ENCODE measurements at regions not wholly inside any gene's neighbourhood (a gene's known extent, or its start where the extent isn't known, plus 50 kb on each side); places are given as distances from the start of the nearest gene placed in this dataset.
"Not testable (repeated sequence)": the region's sequence is repeated elsewhere in the genome, so short reads cannot be mapped to it uniquely, and the experiment has no call there.

DNA sequence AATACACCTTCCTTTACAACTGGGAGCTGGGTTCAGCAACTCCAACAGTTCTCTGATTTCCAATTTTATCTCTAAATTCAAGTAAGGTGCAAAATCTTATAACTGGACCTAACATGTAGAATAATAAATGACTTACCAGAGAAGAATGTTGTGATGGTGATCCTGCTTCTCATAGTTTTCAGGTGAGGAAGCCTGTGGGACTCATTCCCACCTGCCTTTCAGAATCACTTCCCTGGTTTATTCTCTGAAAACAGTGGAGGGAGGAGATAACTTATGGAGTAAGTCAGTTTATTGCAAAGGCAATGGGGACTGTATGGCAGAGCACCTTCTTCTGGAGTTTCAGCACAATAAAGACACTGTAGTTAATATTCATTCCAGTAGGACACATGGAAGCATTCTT lies 1188.2 kb upstream of the FAM98A start:
- ChIA-PET CTCF (no interaction called here), POLR2A (ENCODE audit: low non-redundant PET) (no interaction called here)
- Histone ChIP-seq H3K27ac (ENCODE audit: low read depth, low read length, poor library complexity, severe bottlenecking) (no peak overlapping the region), H3K9me3 (ENCODE audit: low read depth, low read length, poor library complexity, severe bottlenecking) (no peaks in the 10 kb centered on the region), H3K4me3 (ENCODE audit: low read depth, low read length, poor library complexity, severe bottlenecking) (no peak overlapping the region), H3K36me3 (ENCODE audit: insufficient read depth, low read length, poor library complexity, severe bottlenecking) (no peaks in the 10 kb centered on the region), H3K27me3 (replicated peaks; ENCODE audit: insufficient read depth, low read depth, low read length, poor library complexity) (no peaks in the 10 kb centered on the region), H3K4me1 (ENCODE audit: insufficient read depth, low read length, poor library complexity, severe bottlenecking) (no peaks in the 10 kb centered on the region)
- no peak for DNase-seq (ENCODE audit: low spot score)
- TF ChIP-seq, protein P1, sequence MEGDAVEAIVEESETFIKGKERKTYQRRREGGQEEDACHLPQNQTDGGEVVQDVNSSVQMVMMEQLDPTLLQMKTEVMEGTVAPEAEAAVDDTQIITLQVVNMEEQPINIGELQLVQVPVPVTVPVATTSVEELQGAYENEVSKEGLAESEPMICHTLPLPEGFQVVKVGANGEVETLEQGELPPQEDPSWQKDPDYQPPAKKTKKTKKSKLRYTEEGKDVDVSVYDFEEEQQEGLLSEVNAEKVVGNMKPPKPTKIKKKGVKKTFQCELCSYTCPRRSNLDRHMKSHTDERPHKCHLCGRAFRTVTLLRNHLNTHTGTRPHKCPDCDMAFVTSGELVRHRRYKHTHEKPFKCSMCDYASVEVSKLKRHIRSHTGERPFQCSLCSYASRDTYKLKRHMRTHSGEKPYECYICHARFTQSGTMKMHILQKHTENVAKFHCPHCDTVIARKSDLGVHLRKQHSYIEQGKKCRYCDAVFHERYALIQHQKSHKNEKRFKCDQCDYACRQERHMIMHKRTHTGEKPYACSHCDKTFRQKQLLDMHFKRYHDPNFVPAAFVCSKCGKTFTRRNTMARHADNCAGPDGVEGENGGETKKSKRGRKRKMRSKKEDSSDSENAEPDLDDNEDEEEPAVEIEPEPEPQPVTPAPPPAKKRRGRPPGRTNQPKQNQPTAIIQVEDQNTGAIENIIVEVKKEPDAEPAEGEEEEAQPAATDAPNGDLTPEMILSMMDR (conservative IDR thresholded peaks at IDR 0.05; ENCODE audit: low read depth, low read length) = no peak
- TF ChIP-seq EZH2 (IDR thresholded peaks at IDR 0.05; ENCODE audit: borderline replicate concordance, low read depth, low read length, poor library complexity, severe bottlenecking) = no peak
- BruUV-seq (replicated peaks) = no TSS peak
- intact Hi-C loops (cut with micrococcal nuclease; ENCODE audit: unreplicated experiment) = no loop called here

DNA sequence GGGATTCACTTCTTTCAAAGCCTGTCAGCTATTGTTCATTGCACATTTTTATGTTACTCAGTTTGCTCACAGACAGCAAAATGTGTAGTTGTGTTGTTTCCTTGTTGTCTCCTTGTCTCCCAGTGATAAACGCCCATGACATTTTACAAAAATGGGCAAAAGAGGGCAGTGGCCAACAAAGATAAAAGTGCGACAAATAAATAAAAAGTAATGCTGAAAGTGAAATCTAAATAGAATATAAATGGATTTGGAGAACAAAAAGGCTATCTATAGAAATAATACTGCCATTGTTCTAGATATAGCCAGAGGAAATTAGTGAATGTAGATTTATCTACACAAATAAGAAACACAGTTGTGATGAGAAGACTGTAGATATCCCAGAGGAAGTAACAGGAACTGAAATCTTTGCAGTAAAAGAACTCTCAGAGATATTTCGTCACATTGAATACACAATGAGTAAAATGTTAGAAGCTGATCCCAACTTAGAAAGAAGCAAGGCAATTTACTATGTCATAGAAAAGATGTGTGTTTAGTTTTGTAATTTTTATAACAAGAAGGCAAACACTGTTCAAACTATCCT lies 1186.2 kb upstream of the FAM98A start:
- DNase-seq (ENCODE audit: low spot score) = no peak
- H3K4me1 ChIP-seq (ENCODE audit: insufficient read depth, low read length, poor library complexity, severe bottlenecking) = no peaks in the 10 kb centered on the region
- H3K27me3 ChIP-seq (replicated peaks; ENCODE audit: insufficient read depth, low read depth, low read length, poor library complexity) = no peaks in the 10 kb centered on the region
- POLR2A ChIA-PET (ENCODE audit: low non-redundant PET) = no interaction called here
- H3K36me3 ChIP-seq (ENCODE audit: insufficient read depth, low read length, poor library complexity, severe bottlenecking) = no peaks in the 10 kb centered on the region
- H3K27ac ChIP-seq (ENCODE audit: low read depth, low read length, poor library complexity, severe bottlenecking) = no peak overlapping the region
- no peak overlapping the region for H3K4me3 ChIP-seq (ENCODE audit: low read depth, low read length, poor library complexity, severe bottlenecking)
- no TSS peak for BruUV-seq (replicated peaks)
- TF ChIP-seq EZH2 (IDR thresholded peaks at IDR 0.05; ENCODE audit: borderline replicate concordance, low read depth, low read length, poor library complexity, severe bottlenecking) = no peak
- TF ChIP-seq, protein P1 (conservative IDR thresholded peaks at IDR 0.05; ENCODE audit: low read depth, low read length) = no peak
- no peaks in the 10 kb centered on the region for H3K9me3 ChIP-seq (ENCODE audit: low read depth, low read length, poor library complexity, severe bottlenecking)
- intact Hi-C loops (cut with micrococcal nuclease; ENCODE audit: unreplicated experiment) = no loop called here
- CTCF ChIA-PET = interaction anchor here (0.6 kb wide), 1 partner anchor 218 kb away, joined by 3 read pairs; no protein-coding TSS in a partner anchor

DNA sequence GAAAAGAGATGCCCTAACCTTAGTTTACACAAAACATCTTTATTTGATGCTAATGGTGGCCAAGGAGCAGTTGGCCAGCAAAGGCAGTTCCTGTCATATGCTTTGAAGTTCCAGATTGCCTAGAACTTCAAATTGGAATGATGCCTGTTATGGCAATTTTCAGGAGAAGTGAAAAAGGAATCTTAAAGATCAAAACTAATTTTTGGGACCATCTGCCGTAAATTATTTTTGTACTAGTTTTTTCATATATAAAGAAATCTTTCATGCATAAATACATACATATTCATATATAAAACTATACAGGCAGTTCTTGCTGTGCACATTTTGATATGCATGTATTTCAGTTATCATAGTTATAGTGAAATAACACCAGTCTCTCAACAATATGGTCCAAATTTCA lies 1185.6 kb upstream of the FAM98A start:
- Histone ChIP-seq H3K4me1 (ENCODE audit: insufficient read depth, low read length, poor library complexity, severe bottlenecking) (no peaks in the 10 kb centered on the region), H3K27ac (ENCODE audit: low read depth, low read length, poor library complexity, severe bottlenecking) (no peak overlapping the region), H3K27me3 (replicated peaks; ENCODE audit: insufficient read depth, low read depth, low read length, poor library complexity) (no peaks in the 10 kb centered on the region), H3K4me3 (ENCODE audit: low read depth, low read length, poor library complexity, severe bottlenecking) (no peak overlapping the region), H3K9me3 (ENCODE audit: low read depth, low read length, poor library complexity, severe bottlenecking) (no peaks in the 10 kb centered on the region), H3K36me3 (ENCODE audit: insufficient read depth, low read length, poor library complexity, severe bottlenecking) (no peaks in the 10 kb centered on the region)
- intact Hi-C loops (cut with micrococcal nuclease; ENCODE audit: unreplicated experiment) = no loop called here
- DNase-seq (ENCODE audit: low spot score) = no peak
- TF ChIP-seq EZH2 (IDR thresholded peaks at IDR 0.05; ENCODE audit: borderline replicate concordance, low read depth, low read length, poor library complexity, severe bottlenecking) = no peak
- TF ChIP-seq, protein P1 (conservative IDR thresholded peaks at IDR 0.05; ENCODE audit: low read depth, low read length) = no peak
- no TSS peak for BruUV-seq (replicated peaks)
- CTCF ChIA-PET = interaction anchor here (0.6 kb wide), 1 partner anchor 217 kb away, joined by 3 read pairs; no protein-coding TSS in a partner anchor
- POLR2A ChIA-PET (ENCODE audit: low non-redundant PET) = no interaction called here

DNA sequence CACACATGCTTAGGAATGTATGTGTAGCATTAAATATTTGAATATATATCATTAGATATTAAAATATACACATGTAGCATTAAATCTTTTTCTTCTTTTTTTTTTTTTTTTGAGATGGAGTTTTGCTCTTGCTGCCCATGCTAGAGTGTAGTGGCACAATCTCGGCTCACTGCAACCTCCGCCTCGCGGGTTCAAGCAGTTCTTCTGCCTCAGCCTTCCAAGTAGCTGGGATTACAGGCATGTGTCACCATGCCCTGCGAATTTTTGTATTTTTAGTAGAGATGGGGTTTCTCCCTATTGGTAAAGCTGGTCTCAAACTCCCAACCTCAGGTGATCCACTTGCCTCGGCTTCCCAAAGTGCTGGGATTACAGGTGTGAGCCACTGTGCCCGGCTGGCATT lies 1151.6 kb upstream of the FAM98A start:
- CTCF ChIA-PET = not testable (repeated sequence)

More for the DNA sequence above, 1151.6 kb upstream of the FAM98A start:
- H3K9me3 ChIP-seq (ENCODE audit: low read depth, low read length, poor library complexity, severe bottlenecking); DNase-seq (ENCODE audit: low spot score); intact Hi-C loops (cut with micrococcal nuclease; ENCODE audit: unreplicated experiment); H3K27ac ChIP-seq (ENCODE audit: low read depth, low read length, poor library complexity, severe bottlenecking); H3K27me3 ChIP-seq (replicated peaks; ENCODE audit: insufficient read depth, low read depth, low read length, poor library complexity); H3K36me3 ChIP-seq (ENCODE audit: insufficient read depth, low read length, poor library complexity, severe bottlenecking); H3K4me3 ChIP-seq (ENCODE audit: low read depth, low read length, poor library complexity, severe bottlenecking); POLR2A ChIA-PET (ENCODE audit: low non-redundant PET); BruUV-seq (replicated peaks); H3K4me1 ChIP-seq (ENCODE audit: insufficient read depth, low read length, poor library complexity, severe bottlenecking): not testable (repeated sequence)
